Right atrium auricular region (tissue), 2 donors: ENCODE measurements at regions not wholly inside any gene's neighbourhood (a gene's known extent, or its start where the extent isn't known, plus 50 kb on each side); places are given as distances from the start of the nearest gene placed in this dataset.

ENCODE experiments used
- DNase-seq: peaks from one replicate; pipeline ENCODE4 v3.0.0-alpha.2; 2019; ENCODE audit warnings: low spot score
- H3K27ac ChIP-seq, 2 donors: fragments of 200-600 bp; sonication (generic); 1 replicate in 1 of 2; 2 replicates in 1 of 2; pipeline ENCODE4 v1.5.1; 2016 to 2019
- H3K27me3 ChIP-seq, 2 donors: fragments of 200-600 bp; sonication (generic); one replicate each; pipeline versions ENCODE4 v1.5.1 to v1.6.0; 2017 to 2019
- H3K36me3 ChIP-seq: fragments of 200-600 bp; sonication (generic); one replicate; pipeline ENCODE4 v1.5.1; 2016
- H3K4me1 ChIP-seq, 2 donors: fragments of 200-600 bp; sonication (generic); one replicate each; pipeline versions ENCODE4 v1.5.1 to v1.6.0; 2017 to 2019
- H3K4me3 ChIP-seq, 2 donors: fragments of 200-600 bp; sonication (generic); 1 replicate in 1 of 2; 2 replicates in 1 of 2; pipeline ENCODE4 v1.5.1; 2017 to 2019; ENCODE audit warnings: mild to moderate bottlenecking in 1 of 2, moderate library complexity in 1 of 2
- H3K9me3 ChIP-seq, 2 donors: fragments of 200-600 bp; sonication (generic); one replicate each; pipeline ENCODE4 v1.5.1; 2019
- CTCF ChIP-seq, 2 donors: fragments of 200-600 bp; sonication (generic); IDR thresholded peaks; one replicate each; pipeline ENCODE4 v1.5.1; 2019; ENCODE audit warnings: antibody characterized with exemption in 2 of 2

GRCh38 chr3:86481636-86482035 lies 509.3 kb downstream of the VGLL3 start:
- no peak overlapping the region for H3K27ac ChIP-seq
- no peak overlapping the region for H3K4me3 ChIP-seq
- H3K36me3 ChIP-seq: no peaks in the 10 kb centered on the region
- H3K9me3 ChIP-seq: no peaks in the 10 kb centered on the region
- H3K4me1 ChIP-seq: no peaks in the 10 kb centered on the region
- no peak for DNase-seq
- TF ChIP-seq CTCF (IDR thresholded peaks at IDR 0.05): no peak
- no peaks in the 10 kb centered on the region for H3K27me3 ChIP-seq

DNA sequence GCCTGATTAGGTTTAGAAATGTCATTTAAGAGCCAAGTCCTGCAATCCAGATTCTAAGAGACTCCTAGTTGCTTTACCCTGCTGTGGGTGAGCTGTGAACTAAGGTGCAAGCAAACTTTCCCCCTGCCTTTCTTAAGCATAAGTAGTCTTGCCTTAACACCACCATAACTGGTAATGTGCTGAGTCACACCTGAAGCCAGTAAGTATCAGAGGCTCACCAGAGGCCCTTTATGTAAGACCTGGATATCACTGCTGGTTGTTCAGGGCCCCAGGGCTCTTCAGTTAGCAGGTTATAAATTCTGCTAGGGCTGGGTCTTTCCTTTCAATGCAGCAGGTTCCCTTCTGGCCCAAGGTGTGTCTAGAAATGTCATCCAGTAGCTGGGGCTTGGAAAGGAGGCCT lies 509.9 kb downstream of the VGLL3 start:
- Histone ChIP-seq H3K4me1 (no peaks in the 10 kb centered on the region), H3K36me3 (no peaks in the 10 kb centered on the region), H3K4me3 (no peak overlapping the region), H3K27ac (no peak overlapping the region), H3K9me3 (no peaks in the 10 kb centered on the region), H3K27me3 (no peaks in the 10 kb centered on the region)
- no peak for DNase-seq
- TF ChIP-seq CTCF (IDR thresholded peaks at IDR 0.05): no peak

GRCh38 chr3:86464180-86464579 lies 526.8 kb downstream of the VGLL3 start:
- H3K27me3 ChIP-seq: no peaks in the 10 kb centered on the region
- no peak for TF ChIP-seq CTCF (IDR thresholded peaks at IDR 0.05)
- DNase-seq: no peak
- H3K27ac ChIP-seq: no peak overlapping the region
- no peak overlapping the region for H3K4me3 ChIP-seq
- no peaks in the 10 kb centered on the region for H3K9me3 ChIP-seq
- H3K36me3 ChIP-seq: no peaks in the 10 kb centered on the region
- H3K4me1 ChIP-seq: no peaks in the 10 kb centered on the region

GRCh38 chr3:86451749-86452148 lies 539.2 kb downstream of the VGLL3 start:
- no peaks in the 10 kb centered on the region for H3K27me3 ChIP-seq

DNA sequence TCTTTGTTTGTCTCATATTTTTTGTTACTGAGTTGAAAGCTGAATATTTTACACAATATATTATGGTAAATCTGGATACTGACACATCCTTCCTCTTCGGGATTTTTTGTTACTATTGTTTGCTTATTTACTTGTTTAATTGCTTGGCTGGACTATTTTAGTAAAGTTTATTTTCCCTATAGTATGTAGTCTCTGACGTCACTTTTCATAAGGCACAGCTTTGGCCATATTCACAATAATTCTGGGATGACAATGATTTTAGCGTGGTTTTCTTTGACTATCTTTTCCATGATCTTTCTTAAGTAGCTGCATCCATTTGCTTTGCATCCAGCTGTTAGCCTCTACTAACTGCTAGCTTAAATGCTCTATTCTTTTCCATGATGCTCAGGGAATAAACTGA lies 552.4 kb downstream of the VGLL3 start:
- no peak overlapping the region for H3K27ac ChIP-seq
- no peak for TF ChIP-seq CTCF (IDR thresholded peaks at IDR 0.05)
- H3K36me3 ChIP-seq: no peaks in the 10 kb centered on the region
- no peak for DNase-seq
- no peaks in the 10 kb centered on the region for H3K9me3 ChIP-seq
- no peaks in the 10 kb centered on the region for H3K4me1 ChIP-seq
- H3K27me3 ChIP-seq: no peaks in the 10 kb centered on the region
- no peak overlapping the region for H3K4me3 ChIP-seq

More at GRCh38 chr3:86451749-86452148, 539.2 kb downstream of the VGLL3 start:
- DNase-seq: no peak
- TF ChIP-seq CTCF (IDR thresholded peaks at IDR 0.05): no peak
- H3K27ac ChIP-seq: no peak overlapping the region
- H3K4me3 ChIP-seq: no peak overlapping the region
- H3K4me1 ChIP-seq: no peaks in the 10 kb centered on the region
- H3K9me3 ChIP-seq: no peaks in the 10 kb centered on the region
- no peaks in the 10 kb centered on the region for H3K36me3 ChIP-seq

GRCh38 chr3:86427343-86427742 lies 563.6 kb downstream of the VGLL3 start:
- Histone ChIP-seq H3K4me3 (no peak overlapping the region), H3K36me3 (no peaks in the 10 kb centered on the region), H3K27ac (no peak overlapping the region), H3K9me3 (peaks cover 0 to 9% of the 10 kb centered on the region in 2 donors), H3K4me1 (no peaks in the 10 kb centered on the region), H3K27me3 (no peaks in the 10 kb centered on the region)
- no peak for DNase-seq
- no peak for TF ChIP-seq CTCF (IDR thresholded peaks at IDR 0.05)
